Fibroblast of gingiva (primary cell): ENCODE measurements at regions not wholly inside any gene's neighbourhood (a gene's known extent, or its start where the extent isn't known, plus 50 kb on each side); places are given as distances from the start of the nearest gene placed in this dataset.

ENCODE experiments used
- DNase-seq: peaks from one replicate; pipeline ENCODE4 v3.0.0-alpha.2; 2011; ENCODE audit warnings: low read depth

GRCh38 chr20:40390654-40391053 is 298.4 kb downstream of the MAFB start:
- no peak for DNase-seq

- DNase-seq: no peak
These were observed 318.2 kb downstream of the MAFB start for GRCh38 chr20:40370800-40371199.

- no peak for DNase-seq
These were observed 320.2 kb downstream of the MAFB start for GRCh38 chr20:40368876-40369275.

- DNase-seq: no peak
These were observed 327.1 kb downstream of the MAFB start for GRCh38 chr20:40361916-40362315.

GRCh38 chr20:40359131-40359912 is 329.7 kb downstream of the MAFB start:
- DNase-seq: no peak

GRCh38 chr20:40354880-40355279 is 334.2 kb downstream of the MAFB start:
- no peak for DNase-seq

- no peak for DNase-seq
These were observed 345.6 kb downstream of the MAFB start for GRCh38 chr20:40343390-40343789.

- no peak for DNase-seq
These were observed 347.5 kb downstream of the MAFB start for GRCh38 chr20:40341561-40341960.

GRCh38 chr20:40339661-40340449 is 349.2 kb downstream of the MAFB start:
- no peak for DNase-seq

GRCh38 chr20:40336533-40336932 is 352.5 kb downstream of the MAFB start:
- no peak for DNase-seq

GRCh38 chr20:40335901-40336351 is 353.1 kb downstream of the MAFB start:
- DNase-seq: no peak

- DNase-seq: no peak
These were observed 353.6 kb downstream of the MAFB start for GRCh38 chr20:40335437-40335836.

GRCh38 chr20:40333591-40333990 is 355.4 kb downstream of the MAFB start:
- no peak for DNase-seq

GRCh38 chr20:40331807-40332560 is 357.1 kb downstream of the MAFB start:
- no peak for DNase-seq

- DNase-seq: no peak
These were observed 357.8 kb downstream of the MAFB start for GRCh38 chr20:40331249-40331648.

GRCh38 chr20:40329321-40329720 is 359.7 kb downstream of the MAFB start:
- DNase-seq: no peak

GRCh38 chr20:40326784-40327183 is 362.3 kb downstream of the MAFB start:
- DNase-seq: no peak

GRCh38 chr20:40325006-40325568 is 363.9 kb downstream of the MAFB start:
- no peak for DNase-seq

GRCh38 chr20:40323361-40323794 is 365.7 kb downstream of the MAFB start:
- no peak for DNase-seq

GRCh38 chr20:40322941-40323340 is 366.1 kb downstream of the MAFB start:
- no peak for DNase-seq

- DNase-seq: no peak
These were observed 368.5 kb downstream of the MAFB start for GRCh38 chr20:40320517-40321011.
